SK-N-SH (cell line): ENCODE measurements at regions not wholly inside any gene's neighbourhood (a gene's known extent, or its start where the extent isn't known, plus 50 kb on each side); places are given as distances from the start of the nearest gene placed in this dataset.

Source experiments
- CTCF ChIA-PET: fragments of 300-600, 350-600 bp; formaldehyde crosslinking; extraction: SDS; loops from one replicate; lab custom pipeline; 2021; lab: Yijun Ruan, JAX
- POLR2A ChIA-PET: fragments of 350-600 bp; sonication (Branson Sonifier 250); formaldehyde crosslinking; extraction: SDS; loops from one replicate; lab custom pipeline; 2020; ENCODE audit warnings: antibody characterized with exemption, inconsistent platforms; lab: Yijun Ruan, JAX
- DNase-seq: peaks from one replicate; pipeline ENCODE4 v3.0.0; 2012
- H2AFZ ChIP-seq: fragments of 200-600 bp; sonication (generic); 2 replicates; pipeline ENCODE4 v1.8.1; 2016; ENCODE audit warnings: antibody characterized with exemption, mild to moderate bottlenecking, low read depth
- H3F3A ChIP-seq: fragments of 200-600 bp; sonication (generic); replicated peaks from 2 replicates; pipeline ENCODE3; 2016; ENCODE audit warnings: antibody characterized with exemption, mild to moderate bottlenecking; ENCODE audit not compliant: insufficient read depth
- H3K27ac ChIP-seq, 2 experiments: fragments of 200-500 bp in 1 of 2; fragments of 200-600 bp in 1 of 2; sonication (Bioruptor generic) in 1 of 2; sonication (generic), shearing (Covaris generic) in 1 of 2; 2 replicates each; pipeline versions ENCODE4 v1.5.1 to v1.6.1; 2014 to 2016; ENCODE audit warnings: low read depth in 2 of 2, inconsistent platforms in 1 of 2, low read length in 1 of 2, mild to moderate bottlenecking in 1 of 2, mixed read lengths in 1 of 2
- H3K27me3 ChIP-seq: fragments of 200-600 bp; sonication (generic), shearing (Covaris generic); 2 replicates; pipeline ENCODE4 v1.6.1; 2016; ENCODE audit warnings: mixed run types; ENCODE audit not compliant: insufficient read depth
- H3K36me3 ChIP-seq, 2 experiments: fragments of 200-500 bp in 1 of 2; fragments of 200-600 bp in 1 of 2; sonication (Bioruptor generic) in 1 of 2; sonication (generic) in 1 of 2; replicated peaks in 1 of 2; 2 replicates each; pipeline versions ENCODE3 to v1.5.1; 2014 to 2016; ENCODE audit warnings: low read length in 1 of 2, mild to moderate bottlenecking in 1 of 2; ENCODE audit not compliant: insufficient read depth in 2 of 2, control insufficient read depth in 1 of 2
- H3K4me1 ChIP-seq, 2 experiments: fragments of 200-500 bp in 1 of 2; fragments of 200-600 bp in 1 of 2; sonication (Bioruptor generic) in 1 of 2; sonication (generic), shearing (Covaris generic) in 1 of 2; 2 replicates each; pipeline versions ENCODE4 v1.5.1 to v1.6.1; 2014 to 2016; ENCODE audit warnings: low read depth in 1 of 2, low read length in 1 of 2, mixed run types in 1 of 2; ENCODE audit not compliant: insufficient read depth in 2 of 2, control insufficient read depth in 1 of 2
- H3K4me2 ChIP-seq: fragments of 200-600 bp; sonication (generic), shearing (Covaris generic); 2 replicates; pipeline ENCODE4 v1.6.1; 2017; ENCODE audit warnings: mixed run types
- H3K4me3 ChIP-seq, 2 experiments: fragments of 200-500 bp in 1 of 2; fragments of 200-600 bp in 1 of 2; sonication (Bioruptor generic) in 1 of 2; sonication (generic), shearing (Covaris generic) in 1 of 2; 2 replicates each; pipeline versions ENCODE4 v1.5.1 to v1.8.1; 2014 to 2016; ENCODE audit warnings: low read depth in 2 of 2, inconsistent platforms in 1 of 2, low read length in 1 of 2, mild to moderate bottlenecking in 1 of 2, mixed read lengths in 1 of 2, moderate library complexity in 1 of 2
- H3K79me2 ChIP-seq: fragments of 200-600 bp; sonication (generic); 2 replicates; pipeline ENCODE4 v1.8.1; 2017; ENCODE audit warnings: mild to moderate bottlenecking; ENCODE audit not compliant: insufficient read depth
- H3K9ac ChIP-seq: fragments of 200-600 bp; sonication (generic); 2 replicates; pipeline ENCODE4 v1.6.1; 2017; ENCODE audit warnings: mixed run types
- H3K9me2 ChIP-seq: fragments of 200-600 bp; sonication (generic); 2 replicates; pipeline ENCODE4 v1.6.1; 2017; ENCODE audit warnings: mixed run types
- H3K9me3 ChIP-seq: fragments of 200-600 bp; sonication (generic); 2 replicates; pipeline ENCODE4 v1.6.1; 2017; ENCODE audit warnings: mixed run types, mild to moderate bottlenecking, moderate library complexity
- H4K20me1 ChIP-seq: fragments of 200-600 bp; sonication (generic); 2 replicates; pipeline ENCODE4 v1.6.1; 2017; ENCODE audit warnings: mild to moderate bottlenecking, mixed run types; ENCODE audit not compliant: insufficient read depth
- CHD2 ChIP-seq: fragments of 150-350 bp; IDR thresholded peaks from 2 replicates; pipeline ENCODE4 v1.6.1; 2018; ENCODE audit warnings: low read length; ENCODE audit not compliant: partially characterized antibody
- EZH2phosphoT487 ChIP-seq: fragments of 200-600 bp; sonication (generic); IDR thresholded peaks from 2 replicates; pipeline ENCODE4 v1.6.1; 2017; ENCODE audit warnings: low read depth, mixed run types, mild to moderate bottlenecking, antibody characterized with exemption, moderate library complexity, borderline replicate concordance
- GABPA ChIP-seq: IDR thresholded peaks from 2 replicates; pipeline ENCODE4 v1.4.0; 2012; ENCODE audit warnings: low read depth, mild to moderate bottlenecking
- GATA2 ChIP-seq: sonication (generic); formaldehyde crosslinking; IDR thresholded peaks from 2 replicates; pipeline ENCODE4 v1.5.0; 2020; ENCODE audit warnings: mild to moderate bottlenecking, missing genetic modification reagents
- IRF3 ChIP-seq: fragments of 150-350 bp; IDR thresholded peaks from 2 replicates; pipeline ENCODE4 v1.6.1; 2016; ENCODE audit warnings: mild to moderate bottlenecking, low read depth, low read length
- JUND ChIP-seq: IDR thresholded peaks from 2 replicates; pipeline ENCODE4 v1.4.0; 2012
- MEF2A ChIP-seq: IDR thresholded peaks from 2 replicates; pipeline ENCODE4 v1.4.0; 2012; ENCODE audit warnings: low read depth, borderline replicate concordance
- MXI1 ChIP-seq: IDR thresholded peaks from 2 replicates; pipeline ENCODE4 v1.6.1; 2012; ENCODE audit warnings: mild to moderate bottlenecking, low read depth, low read length, improper control_type of control experiment
- NFIC ChIP-seq: IDR thresholded peaks from 2 replicates; pipeline ENCODE4 v1.4.0; 2012; ENCODE audit warnings: borderline replicate concordance
- POLR2AphosphoS5 ChIP-seq: IDR thresholded peaks from 2 replicates; pipeline ENCODE4 v1.6.1; 2012; ENCODE audit warnings: low read depth, low read length
- RAD21 ChIP-seq: IDR thresholded peaks from 2 replicates; pipeline ENCODE4 v1.6.1; 2012; ENCODE audit warnings: mild to moderate bottlenecking, low read length
- RCOR1 ChIP-seq: fragments of 150-350 bp; IDR thresholded peaks from 2 replicates; pipeline ENCODE4 v1.6.1; 2017; ENCODE audit warnings: antibody characterized with exemption, low read length
- REST ChIP-seq: IDR thresholded peaks from 2 replicates; pipeline ENCODE4 v1.6.1; 2012; ENCODE audit warnings: mild to moderate bottlenecking, low read depth, low read length, moderate library complexity
- RXRA ChIP-seq: IDR thresholded peaks from 2 replicates; pipeline ENCODE4 v1.4.0; 2012; ENCODE audit warnings: low read depth, mild to moderate bottlenecking, borderline replicate concordance
- SMC3 ChIP-seq: IDR thresholded peaks from 2 replicates; pipeline ENCODE4 v1.6.1; 2012; ENCODE audit warnings: low read depth, low read length, improper control_type of control experiment
- TAF1 ChIP-seq: IDR thresholded peaks from 2 replicates; pipeline ENCODE4 v1.6.1; 2012; ENCODE audit warnings: low read depth, mild to moderate bottlenecking, low read length, moderate library complexity, borderline replicate concordance
- TCF12 ChIP-seq: IDR thresholded peaks from 2 replicates; pipeline ENCODE4 v1.4.0; 2012
- TEAD4 ChIP-seq: IDR thresholded peaks from 2 replicates; pipeline ENCODE4 v1.4.0; 2012; ENCODE audit warnings: mild to moderate bottlenecking, borderline replicate concordance; ENCODE audit not compliant: insufficient read depth
- USF1 ChIP-seq: IDR thresholded peaks from 2 replicates; pipeline ENCODE4 v1.4.0; 2012; ENCODE audit warnings: low read depth, borderline replicate concordance
- YY1 ChIP-seq: IDR thresholded peaks from 2 replicates; pipeline ENCODE4 v1.4.0; 2012; ENCODE audit warnings: low read depth, mild to moderate bottlenecking
- WGBS: methylation state at CpG from one replicate; pipeline ENCODE4 v1.1.6; 2017; ENCODE audit warnings: low lambda C conversion rate; 5-methylcytosine and 5-hydroxymethylcytosine counted together
- TF ChIP-seq, protein P1 (sequence below): IDR thresholded peaks from 2 replicates; pipeline ENCODE4; 2012
- TF ChIP-seq, protein P2 (sequence below): IDR thresholded peaks from 2 replicates; pipeline ENCODE4 v1.4.0; 2012; ENCODE audit warnings: low read depth, borderline replicate concordance

DNA sequence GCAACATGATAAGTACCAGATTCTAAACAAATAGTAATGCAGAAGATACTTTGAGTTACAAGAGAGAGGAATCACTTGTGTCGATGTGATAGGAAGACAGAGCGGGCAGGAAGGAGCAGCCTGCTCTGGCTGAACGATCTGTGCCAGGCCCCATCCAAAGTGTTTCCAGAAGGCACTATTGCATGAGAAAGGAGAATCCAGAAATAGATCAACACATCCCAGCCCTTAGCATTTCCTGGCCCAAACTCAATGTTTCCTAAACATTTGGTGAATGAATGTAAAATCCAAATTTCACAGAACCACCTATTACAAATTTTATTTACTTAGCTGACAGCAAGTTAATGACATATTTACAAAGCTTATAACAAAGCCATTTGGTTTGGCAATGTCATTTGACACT lies 257.2 kb downstream of the TXNL1 start:
- no peaks in the 10 kb centered on the region; a peak in 1 of 4 replicates for H3K4me1 ChIP-seq
- POLR2A ChIA-PET: no interaction called here
- H3K4me3 ChIP-seq: no peak overlapping the region
- WGBS: 79% methylated on average over 3 of the region's 3 CpGs
- no peaks in the 10 kb centered on the region for H3K36me3 ChIP-seq
- H3K79me2 ChIP-seq: no peaks in the 10 kb centered on the region
- no peaks in the 10 kb centered on the region for H3K27me3 ChIP-seq
- H3K9ac ChIP-seq: no peak overlapping the region
- TF ChIP-seq TAF1 (no peak), MEF2A (no peak), GATA2 (CRISPR knock-in tag) (no peak), TEAD4 (no peak), RCOR1 (no peak)
- TF ChIP-seq, protein P1, sequence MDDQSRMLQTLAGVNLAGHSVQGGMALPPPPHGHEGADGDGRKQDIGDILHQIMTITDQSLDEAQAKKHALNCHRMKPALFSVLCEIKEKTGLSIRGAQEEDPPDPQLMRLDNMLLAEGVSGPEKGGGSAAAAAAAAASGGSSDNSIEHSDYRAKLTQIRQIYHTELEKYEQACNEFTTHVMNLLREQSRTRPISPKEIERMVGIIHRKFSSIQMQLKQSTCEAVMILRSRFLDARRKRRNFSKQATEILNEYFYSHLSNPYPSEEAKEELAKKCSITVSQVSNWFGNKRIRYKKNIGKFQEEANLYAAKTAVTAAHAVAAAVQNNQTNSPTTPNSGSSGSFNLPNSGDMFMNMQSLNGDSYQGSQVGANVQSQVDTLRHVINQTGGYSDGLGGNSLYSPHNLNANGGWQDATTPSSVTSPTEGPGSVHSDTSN: no peak
- DNase-seq: no peak
- H4K20me1 ChIP-seq: no peaks in the 10 kb centered on the region
- no peak overlapping the region for H3K27ac ChIP-seq
- no peak overlapping the region for H2AFZ ChIP-seq
- no peak overlapping the region for H3K4me2 ChIP-seq
- H3F3A ChIP-seq: no peaks in the 10 kb centered on the region
- H3K9me3 ChIP-seq: no peaks in the 10 kb centered on the region
- H3K9me2 ChIP-seq: no peaks in the 10 kb centered on the region
- CTCF ChIA-PET: no interaction called here

- Histone ChIP-seq H3F3A (no peaks in the 10 kb centered on the region), H3K4me2 (no peak overlapping the region), H3K9me2 (no peaks in the 10 kb centered on the region), H3K4me1 (no peaks in the 10 kb centered on the region; a peak in 1 of 4 replicates), H4K20me1 (no peaks in the 10 kb centered on the region), H3K4me3 (no peak overlapping the region), H3K9me3 (no peaks in the 10 kb centered on the region), H3K27me3 (no peaks in the 10 kb centered on the region), H3K79me2 (no peaks in the 10 kb centered on the region), H3K9ac (no peak overlapping the region), H2AFZ (no peak overlapping the region), H3K36me3 (no peaks in the 10 kb centered on the region), H3K27ac (no peak overlapping the region)
- ChIA-PET POLR2A (no interaction called here), CTCF (no interaction called here)
- DNase-seq: no peak
- TF ChIP-seq TCF12: no peak
- TF ChIP-seq, protein P2, sequence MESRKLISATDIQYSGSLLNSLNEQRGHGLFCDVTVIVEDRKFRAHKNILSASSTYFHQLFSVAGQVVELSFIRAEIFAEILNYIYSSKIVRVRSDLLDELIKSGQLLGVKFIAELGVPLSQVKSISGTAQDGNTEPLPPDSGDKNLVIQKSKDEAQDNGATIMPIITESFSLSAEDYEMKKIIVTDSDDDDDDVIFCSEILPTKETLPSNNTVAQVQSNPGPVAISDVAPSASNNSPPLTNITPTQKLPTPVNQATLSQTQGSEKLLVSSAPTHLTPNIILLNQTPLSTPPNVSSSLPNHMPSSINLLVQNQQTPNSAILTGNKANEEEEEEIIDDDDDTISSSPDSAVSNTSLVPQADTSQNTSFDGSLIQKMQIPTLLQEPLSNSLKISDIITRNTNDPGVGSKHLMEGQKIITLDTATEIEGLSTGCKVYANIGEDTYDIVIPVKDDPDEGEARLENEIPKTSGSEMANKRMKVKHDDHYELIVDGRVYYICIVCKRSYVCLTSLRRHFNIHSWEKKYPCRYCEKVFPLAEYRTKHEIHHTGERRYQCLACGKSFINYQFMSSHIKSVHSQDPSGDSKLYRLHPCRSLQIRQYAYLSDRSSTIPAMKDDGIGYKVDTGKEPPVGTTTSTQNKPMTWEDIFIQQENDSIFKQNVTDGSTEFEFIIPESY: no peak
- no peak for TF ChIP-seq YY1
- no peak for TF ChIP-seq POLR2AphosphoS5
- TF ChIP-seq CHD2: no peak
- no peak for TF ChIP-seq USF1
- no peak for TF ChIP-seq RAD21
- TF ChIP-seq TEAD4: no peak
- no peak for TF ChIP-seq SMC3
- no peak for TF ChIP-seq EZH2phosphoT487
- TF ChIP-seq MXI1: no peak
- no peak for TF ChIP-seq REST
- TF ChIP-seq NFIC: no peak
- no peak for TF ChIP-seq IRF3
- TF ChIP-seq JUND: no peak
- no peak for TF ChIP-seq GATA2 (CRISPR knock-in tag)
- no peak for TF ChIP-seq RXRA
- TF ChIP-seq GABPA: no peak
- 81% methylated on average over 8 of the region's 8 CpGs for WGBS
Measured at GRCh38 chr18:56380685-56381084, 257.7 kb downstream of the TXNL1 start.
